ENCODE measurements at regions not wholly inside any gene's neighbourhood (a gene's known extent, or its start where the extent isn't known, plus 50 kb on each side); places are given as distances from the start of the nearest gene placed in this dataset.

GRCh38 chr15:62498278-62498677, 333.2 kb upstream of the C2CD4B start:
- no peak for TF ChIP-seq CTCF (IDR thresholded peaks at IDR 0.05)
- no peak for TF ChIP-seq ZFX (IDR thresholded peaks at IDR 0.05; ENCODE audit: borderline replicate concordance)

Measured in 22Rv1 (cell line).